ENCODE measurements at regions not wholly inside any gene's neighbourhood (a gene's known extent, or its start where the extent isn't known, plus 50 kb on each side); places are given as distances from the start of the nearest gene placed in this dataset.

DNA sequence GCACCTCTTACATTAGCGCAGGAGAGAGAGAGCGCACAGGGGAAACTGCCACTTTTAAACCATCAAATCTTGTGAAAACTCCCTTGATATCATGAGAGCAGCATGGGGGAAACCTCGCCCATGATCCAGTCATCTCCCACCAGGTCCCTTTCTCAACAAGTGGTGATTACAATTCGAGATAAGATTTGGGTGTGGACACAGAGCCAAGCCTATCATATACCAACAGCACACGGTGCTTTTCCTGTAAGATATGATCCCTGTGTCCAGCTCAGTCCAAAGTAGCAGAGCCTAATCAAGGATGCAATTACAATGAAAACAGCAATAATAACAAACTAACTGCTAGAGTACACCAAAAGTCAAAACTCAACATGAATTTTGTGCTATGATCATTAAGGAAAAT, 148.7 kb upstream of the TCF21 start:
- Mint-ChIP-seq H3K4me3 (no peak overlapping the region), H3K4me1 (ENCODE audit: low read depth) (no peaks in the 10 kb centered on the region), H3K9me3 (no peaks in the 10 kb centered on the region), H3K36me3 (ENCODE audit: insufficient read depth) (no peaks in the 10 kb centered on the region), H3K27me3 (ENCODE audit: low read depth) (peaks cover 2% of the 10 kb centered on the region)
- ATAC-seq (no peak), DNase-seq (no peak)

DNA sequence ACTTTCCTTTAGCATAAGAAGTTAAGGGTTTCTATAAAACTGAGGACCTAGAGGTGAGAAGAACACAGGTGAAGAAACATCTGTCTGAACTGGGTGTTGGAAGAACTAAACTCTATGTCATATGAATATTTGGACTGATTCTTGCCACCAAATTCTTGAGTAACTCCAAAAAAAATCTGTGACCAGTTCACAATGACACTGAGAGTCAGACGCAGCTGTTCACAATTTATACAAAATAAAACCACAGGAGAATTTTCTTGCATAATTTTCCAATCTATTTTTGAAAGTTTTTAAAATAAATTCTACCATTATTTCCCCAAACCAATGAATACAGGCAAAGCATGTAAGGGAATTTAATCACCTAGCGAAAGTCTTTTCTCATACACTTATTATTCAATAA, 148.1 kb upstream of the TCF21 start:
- no peaks in the 10 kb centered on the region for H3K4me1 Mint-ChIP-seq (ENCODE audit: low read depth)
- H3K4me3 Mint-ChIP-seq = no peak overlapping the region

DNA sequence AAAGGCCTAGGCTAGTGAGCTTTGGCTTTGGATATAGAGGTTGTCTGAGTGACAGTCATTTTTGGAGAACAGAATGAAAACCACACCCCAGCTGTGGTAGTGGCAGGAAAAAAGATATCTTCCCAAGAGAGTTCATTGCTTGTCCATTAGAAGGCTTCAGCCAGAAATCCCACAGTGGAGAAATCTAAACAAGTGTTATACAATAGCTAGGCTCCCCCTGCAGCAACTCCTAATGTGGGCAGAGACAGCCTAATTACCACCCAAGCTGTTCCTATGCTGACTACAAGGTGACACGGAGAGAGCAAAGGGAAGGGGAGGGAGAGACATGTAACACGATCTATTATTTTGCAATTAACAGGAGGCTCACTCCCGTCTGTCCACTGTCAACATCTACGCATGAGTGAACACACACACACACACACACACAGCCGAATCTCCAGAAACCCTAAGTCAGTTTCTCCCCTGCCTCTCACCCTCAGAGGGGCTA, 147.5 kb upstream of the TCF21 start:
- peaks cover 2% of the 10 kb centered on the region for H3K27me3 Mint-ChIP-seq (ENCODE audit: low read depth)
- no peaks in the 10 kb centered on the region for H3K4me1 Mint-ChIP-seq (ENCODE audit: low read depth)
- DNase-seq (no peak), ATAC-seq (no peak)
- no peaks in the 10 kb centered on the region for H3K36me3 Mint-ChIP-seq (ENCODE audit: insufficient read depth)
- H3K9me3 Mint-ChIP-seq = no peaks in the 10 kb centered on the region
- no peak overlapping the region for H3K4me3 Mint-ChIP-seq

More for the DNA sequence above, 148.1 kb upstream of the TCF21 start:
- H3K9me3 Mint-ChIP-seq = no peaks in the 10 kb centered on the region
- ATAC-seq (no peak), DNase-seq (no peak)
- H3K27me3 Mint-ChIP-seq (ENCODE audit: low read depth) = peaks cover 2% of the 10 kb centered on the region
- H3K36me3 Mint-ChIP-seq (ENCODE audit: insufficient read depth) = no peaks in the 10 kb centered on the region

DNA sequence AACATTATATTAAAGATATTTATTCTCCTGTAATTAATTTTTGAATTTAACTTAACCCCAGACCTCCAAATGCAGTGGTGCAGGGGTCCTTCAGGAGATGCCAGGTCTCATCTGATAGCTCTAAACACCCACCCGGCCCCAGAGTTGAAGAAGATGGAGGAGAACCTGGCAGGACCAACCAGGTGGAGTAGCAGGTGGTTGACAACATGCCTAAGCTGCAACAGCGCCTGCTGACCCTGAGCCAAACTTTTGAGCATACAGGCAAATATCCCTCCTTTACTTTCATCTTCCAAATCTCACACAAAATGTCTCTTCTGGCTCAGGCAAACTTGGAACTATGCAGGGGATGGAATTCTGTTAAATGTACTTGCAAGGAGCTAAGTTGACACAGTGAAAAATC, 145.3 kb upstream of the TCF21 start:
- no peak overlapping the region for H3K4me3 Mint-ChIP-seq
- H3K4me1 Mint-ChIP-seq (ENCODE audit: low read depth) = no peaks in the 10 kb centered on the region
- no peaks in the 10 kb centered on the region for H3K9me3 Mint-ChIP-seq
- no peak for ATAC-seq
- peaks cover 1% of the 10 kb centered on the region for H3K27me3 Mint-ChIP-seq (ENCODE audit: low read depth)
- no peaks in the 10 kb centered on the region for H3K36me3 Mint-ChIP-seq (ENCODE audit: insufficient read depth)
- no peak for DNase-seq

DNA sequence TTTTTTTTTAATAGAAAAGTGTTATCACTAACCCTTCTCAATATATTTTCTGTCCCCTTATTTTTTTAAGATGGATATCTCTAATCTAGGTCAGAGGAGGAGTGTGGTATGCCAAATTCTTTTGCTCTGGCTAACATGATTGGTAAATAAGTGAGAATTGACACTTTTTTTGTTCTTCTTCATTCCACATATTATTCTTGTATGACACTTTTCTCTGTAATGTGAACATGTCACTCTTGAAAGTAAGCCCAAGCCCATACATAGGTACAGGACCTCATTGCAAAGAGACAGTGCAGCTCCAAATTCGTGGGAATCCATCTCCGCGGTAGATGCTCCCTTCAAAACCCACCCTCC, 142.5 kb upstream of the TCF21 start:
- Mint-ChIP-seq H3K9me3 (no peaks in the 10 kb centered on the region), H3K4me1 (ENCODE audit: low read depth) (no peaks in the 10 kb centered on the region), H3K27me3 (ENCODE audit: low read depth) (peaks cover 1% of the 10 kb centered on the region), H3K4me3 (no peak overlapping the region), H3K36me3 (ENCODE audit: insufficient read depth) (no peaks in the 10 kb centered on the region)
- no peak for ATAC-seq
- no peak for DNase-seq

DNA sequence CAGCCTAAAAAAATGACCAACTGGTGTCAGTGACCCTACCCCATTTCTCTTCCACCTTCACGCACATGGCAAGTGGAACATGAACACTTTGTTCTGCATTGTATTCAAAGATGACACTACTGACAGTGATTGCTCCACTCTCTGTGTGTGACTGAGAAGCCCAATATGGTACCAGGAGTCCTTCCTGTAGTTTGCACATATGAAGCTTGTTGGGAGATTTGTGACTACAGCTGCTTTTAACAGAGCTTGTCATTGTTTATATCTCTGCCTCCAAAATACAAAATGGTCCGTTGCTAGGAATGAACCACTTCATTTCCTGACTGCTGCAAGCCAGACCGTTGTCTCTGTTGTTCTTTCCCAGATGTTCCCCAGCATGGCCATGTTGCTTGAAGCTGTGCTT, 140.3 kb upstream of the TCF21 start:
- no peaks in the 10 kb centered on the region for H3K4me1 Mint-ChIP-seq (ENCODE audit: low read depth)
- H3K36me3 Mint-ChIP-seq (ENCODE audit: insufficient read depth) = no peaks in the 10 kb centered on the region
- ATAC-seq (no peak), DNase-seq (no peak)
- H3K4me3 Mint-ChIP-seq = no peak overlapping the region
- no peaks in the 10 kb centered on the region for H3K9me3 Mint-ChIP-seq
- peaks cover 3% of the 10 kb centered on the region for H3K27me3 Mint-ChIP-seq (ENCODE audit: low read depth)

DNA sequence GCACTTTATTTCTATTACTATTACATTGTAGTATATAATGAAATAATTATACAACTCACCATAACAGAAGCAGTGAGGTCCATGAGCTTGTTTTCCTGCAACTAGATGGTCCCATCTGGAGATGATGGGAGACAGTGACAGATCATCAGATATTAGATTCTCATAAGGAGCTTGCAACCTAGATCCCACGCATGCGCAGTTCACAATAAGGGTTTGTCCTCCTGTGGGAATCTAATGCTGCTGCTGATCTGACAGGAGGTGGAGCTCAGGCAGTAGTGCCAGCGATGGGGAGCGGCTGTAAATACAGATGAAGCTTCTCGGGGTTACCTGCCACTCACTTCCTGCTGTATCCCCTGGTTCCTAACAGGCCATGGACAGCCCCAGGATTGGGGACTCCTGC, 139.5 kb upstream of the TCF21 start:
- Mint-ChIP-seq H3K4me3 (no peak overlapping the region), H3K9me3 (no peaks in the 10 kb centered on the region), H3K36me3 (ENCODE audit: insufficient read depth) (no peaks in the 10 kb centered on the region), H3K27me3 (ENCODE audit: low read depth) (peaks cover 3% of the 10 kb centered on the region), H3K4me1 (ENCODE audit: low read depth) (no peaks in the 10 kb centered on the region)
- no peak for ATAC-seq
- DNase-seq = no peak

DNA sequence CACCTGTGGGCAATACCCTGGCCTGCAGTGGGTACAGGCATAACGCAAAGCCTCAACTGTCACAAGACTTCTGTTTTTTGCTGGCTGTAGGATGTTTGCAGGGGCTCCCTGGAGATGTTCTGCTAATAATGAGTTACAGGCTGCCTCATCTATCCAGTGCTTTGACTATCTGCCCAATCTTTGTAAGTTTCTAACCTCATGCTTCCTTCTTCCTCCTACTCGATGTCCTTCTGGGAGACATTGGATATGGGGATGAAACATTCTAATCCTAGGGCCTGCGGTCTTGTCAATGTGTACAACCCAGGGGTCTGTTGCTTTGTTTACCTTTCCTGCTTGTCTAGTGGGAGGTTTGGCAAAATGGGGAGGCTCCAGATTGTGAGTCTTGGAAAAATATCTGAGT, 136.8 kb upstream of the TCF21 start:
- DNase-seq = no peak
- ATAC-seq = no peak
- no peak overlapping the region for H3K4me3 Mint-ChIP-seq
- peaks cover 3% of the 10 kb centered on the region for H3K27me3 Mint-ChIP-seq (ENCODE audit: low read depth)
- H3K36me3 Mint-ChIP-seq (ENCODE audit: insufficient read depth) = no peaks in the 10 kb centered on the region
- no peaks in the 10 kb centered on the region for H3K9me3 Mint-ChIP-seq
- no peaks in the 10 kb centered on the region for H3K4me1 Mint-ChIP-seq (ENCODE audit: low read depth)

DNA sequence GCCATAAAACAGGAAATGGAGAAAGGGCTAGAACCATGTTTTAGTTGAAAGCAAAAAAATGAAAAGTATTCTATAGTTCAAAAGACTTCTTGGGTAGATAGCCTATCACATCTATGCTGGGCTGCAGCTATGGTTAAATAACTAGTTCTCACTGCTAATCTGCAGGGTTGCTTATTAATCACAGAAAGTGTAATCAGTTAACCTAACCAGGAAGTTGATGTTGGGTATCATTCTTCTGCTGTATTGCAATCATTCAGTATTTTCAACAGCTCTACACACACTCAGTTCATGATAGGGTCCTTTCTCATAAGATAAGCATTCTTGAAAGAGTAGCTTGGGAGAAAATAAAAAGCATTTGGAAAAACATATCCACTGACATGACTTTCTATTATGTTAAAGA, 135.2 kb upstream of the TCF21 start:
- H3K4me3 Mint-ChIP-seq = no peak overlapping the region
- ATAC-seq (no peak), DNase-seq (no peak)
- H3K36me3 Mint-ChIP-seq (ENCODE audit: insufficient read depth) = no peaks in the 10 kb centered on the region
- H3K9me3 Mint-ChIP-seq = no peaks in the 10 kb centered on the region
- H3K27me3 Mint-ChIP-seq (ENCODE audit: low read depth) = peaks cover 2% of the 10 kb centered on the region
- H3K4me1 Mint-ChIP-seq (ENCODE audit: low read depth) = no peaks in the 10 kb centered on the region

DNA sequence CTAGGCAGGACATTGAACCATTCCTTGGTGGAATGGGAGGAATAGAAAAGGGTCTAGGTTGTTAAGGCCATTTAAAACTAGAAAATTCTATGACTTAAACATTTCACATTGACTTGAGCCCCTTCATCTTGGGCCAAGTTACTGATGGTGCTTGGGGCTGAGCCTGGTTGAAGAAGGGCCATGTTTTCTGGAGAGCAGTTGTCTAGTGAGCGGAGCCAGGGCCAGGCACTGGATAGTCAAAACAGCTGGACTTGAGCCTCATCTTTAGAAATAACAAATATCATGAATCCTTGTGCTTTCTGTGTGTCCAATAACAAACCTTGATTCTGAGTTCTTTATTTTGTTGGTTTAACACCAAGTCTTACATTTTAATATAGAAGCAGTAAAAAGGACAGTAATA, 134.6 kb upstream of the TCF21 start:
- DNase-seq = no peak

DNA sequence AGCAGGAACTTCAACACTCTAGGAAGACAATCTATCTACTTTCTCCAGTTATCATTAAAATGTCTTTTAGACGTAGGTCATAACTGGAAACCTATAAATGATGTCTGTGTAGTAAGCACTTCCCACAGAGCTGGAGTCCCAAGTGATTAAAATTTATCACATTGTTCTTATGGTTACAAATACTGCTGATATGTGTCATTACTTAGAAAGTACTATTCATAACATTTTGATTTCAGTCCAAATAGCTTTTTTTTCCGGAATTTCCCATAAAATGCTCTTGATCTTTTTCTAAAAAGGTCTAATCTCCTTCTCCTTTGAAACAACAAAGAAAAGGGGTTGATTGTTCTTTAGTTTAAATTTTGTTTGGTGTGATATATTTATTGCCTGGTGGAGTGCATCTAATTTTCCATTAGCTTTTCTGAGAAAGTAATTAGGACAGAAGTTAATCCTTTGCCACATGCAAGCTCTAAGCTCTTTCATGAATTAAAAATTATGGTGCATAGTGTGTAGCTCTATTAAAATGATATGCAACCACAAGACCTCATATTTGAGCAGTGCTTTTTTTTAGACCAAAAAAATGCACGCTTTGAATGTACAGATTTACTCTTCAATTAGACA, 132.7 kb upstream of the TCF21 start:
- H3K36me3 Mint-ChIP-seq (ENCODE audit: insufficient read depth) = no peaks in the 10 kb centered on the region
- DNase-seq = no peak
- no peaks in the 10 kb centered on the region for H3K4me1 Mint-ChIP-seq (ENCODE audit: low read depth)
- ATAC-seq = no peak
- H3K9me3 Mint-ChIP-seq = no peaks in the 10 kb centered on the region
- H3K4me3 Mint-ChIP-seq = no peak overlapping the region
- peaks cover 5% of the 10 kb centered on the region for H3K27me3 Mint-ChIP-seq (ENCODE audit: low read depth)

More for the DNA sequence above, 134.6 kb upstream of the TCF21 start:
- peaks cover 2% of the 10 kb centered on the region for H3K27me3 Mint-ChIP-seq (ENCODE audit: low read depth)
- no peak overlapping the region for H3K4me3 Mint-ChIP-seq
- no peaks in the 10 kb centered on the region for H3K9me3 Mint-ChIP-seq
- no peak for ATAC-seq
- no peaks in the 10 kb centered on the region for H3K36me3 Mint-ChIP-seq (ENCODE audit: insufficient read depth)
- H3K4me1 Mint-ChIP-seq (ENCODE audit: low read depth) = no peaks in the 10 kb centered on the region

DNA sequence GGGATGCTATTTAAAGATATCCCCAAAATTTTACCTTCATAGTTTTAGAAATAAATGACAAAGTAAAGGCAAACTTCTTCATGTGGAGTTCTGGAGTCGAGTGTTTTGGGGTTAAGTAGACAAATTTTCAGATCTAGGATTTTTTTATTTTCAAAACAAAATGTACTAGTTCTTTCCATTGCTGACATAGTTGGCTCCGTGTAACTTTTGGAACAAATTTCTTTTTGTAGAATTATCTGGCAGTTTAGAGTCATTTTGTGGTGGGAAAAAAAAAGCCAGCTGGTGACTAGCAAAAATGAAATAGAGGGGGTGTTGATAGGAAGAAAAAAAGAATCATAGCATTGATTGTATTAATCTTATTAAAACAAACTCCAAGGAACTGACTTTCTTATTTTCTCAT, 131.6 kb upstream of the TCF21 start:
- Mint-ChIP-seq H3K36me3 (ENCODE audit: insufficient read depth) (no peaks in the 10 kb centered on the region), H3K4me1 (ENCODE audit: low read depth) (no peaks in the 10 kb centered on the region), H3K9me3 (no peaks in the 10 kb centered on the region), H3K4me3 (no peak overlapping the region), H3K27me3 (ENCODE audit: low read depth) (peaks cover 4% of the 10 kb centered on the region)
- ATAC-seq (no peak), DNase-seq (no peak)

DNA sequence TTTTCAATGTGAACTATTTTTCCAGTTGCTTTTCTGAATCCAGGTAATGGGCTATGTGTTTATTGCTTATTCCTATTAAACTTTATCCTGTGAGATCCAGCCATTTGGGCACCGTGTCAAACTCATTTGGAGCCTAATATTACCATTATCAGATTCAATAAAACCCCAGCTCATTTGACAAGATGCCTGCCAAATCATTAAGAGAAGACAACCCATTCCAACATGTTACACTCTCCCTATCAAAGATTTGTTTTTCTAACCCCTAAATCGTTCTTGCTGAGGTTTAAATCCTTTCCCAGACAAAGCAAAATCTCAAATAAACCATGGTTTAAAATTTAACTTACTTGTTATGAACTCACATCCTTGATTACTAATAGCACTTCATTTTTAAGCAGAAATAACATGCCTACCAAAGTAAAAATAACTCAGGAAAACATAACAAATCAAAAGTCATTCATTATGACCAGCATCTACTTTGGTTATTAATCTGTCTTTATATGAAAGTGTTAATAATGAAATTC, 130.0 kb upstream of the TCF21 start:
- Mint-ChIP-seq H3K27me3 (ENCODE audit: low read depth) (peaks cover 10% of the 10 kb centered on the region), H3K4me3 (no peak overlapping the region), H3K4me1 (ENCODE audit: low read depth) (no peaks in the 10 kb centered on the region), H3K9me3 (no peaks in the 10 kb centered on the region), H3K36me3 (ENCODE audit: insufficient read depth) (no peaks in the 10 kb centered on the region)
- DNase-seq (no peak), ATAC-seq (no peak)

DNA sequence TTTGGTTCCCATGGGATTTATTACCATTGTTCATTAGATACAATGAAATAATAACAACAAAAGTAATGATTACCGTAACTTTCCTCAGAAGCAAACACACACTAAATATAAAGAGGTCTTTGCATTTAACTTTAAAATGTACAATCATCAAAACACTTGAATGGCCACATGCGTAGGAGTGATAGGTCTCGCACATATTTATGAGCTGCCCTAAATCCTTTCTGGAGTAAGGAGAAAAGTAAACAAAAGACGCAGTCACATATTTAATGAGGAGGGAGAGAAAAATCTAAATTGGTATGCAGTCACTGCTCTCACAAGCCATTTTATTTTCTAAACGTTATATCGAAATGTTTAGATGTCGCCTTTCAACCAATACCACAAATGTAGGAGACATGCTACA, 129.4 kb upstream of the TCF21 start:
- Mint-ChIP-seq H3K27me3 (ENCODE audit: low read depth) (peaks cover 12% of the 10 kb centered on the region), H3K9me3 (no peaks in the 10 kb centered on the region), H3K36me3 (ENCODE audit: insufficient read depth) (no peaks in the 10 kb centered on the region), H3K4me1 (ENCODE audit: low read depth) (no peaks in the 10 kb centered on the region), H3K4me3 (no peak overlapping the region)
- ATAC-seq = no peak
- DNase-seq = no peak

DNA sequence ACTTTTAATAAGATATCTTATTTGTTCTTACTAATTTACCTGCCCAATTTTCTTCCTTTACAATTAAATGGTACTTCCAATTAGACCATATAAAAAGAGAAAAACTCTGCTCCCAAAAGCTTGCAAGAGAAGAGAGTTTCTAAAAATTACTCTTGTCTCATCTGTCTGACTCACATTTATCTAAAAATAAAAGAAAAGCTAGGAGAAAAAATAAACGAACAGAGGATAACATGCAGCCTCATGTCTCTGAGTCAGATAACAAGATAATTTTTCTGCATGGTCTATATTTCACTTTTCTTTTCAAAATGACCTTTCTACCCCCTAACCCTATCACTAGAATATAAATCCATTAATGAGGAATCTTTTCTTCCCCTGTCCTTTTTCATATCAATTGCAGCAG, 127.2 kb upstream of the TCF21 start:
- DNase-seq (no peak), ATAC-seq (no peak)
- no peaks in the 10 kb centered on the region for H3K36me3 Mint-ChIP-seq (ENCODE audit: insufficient read depth)
- peaks cover 15% of the 10 kb centered on the region for H3K27me3 Mint-ChIP-seq (ENCODE audit: low read depth)
- no peaks in the 10 kb centered on the region for H3K9me3 Mint-ChIP-seq
- no peak overlapping the region for H3K4me3 Mint-ChIP-seq
- H3K4me1 Mint-ChIP-seq (ENCODE audit: low read depth) = no peaks in the 10 kb centered on the region

All from activated T-cell treated with anti-CD3 and anti-CD28 coated beads, Interleukin-2, amount 50 U/mL, for 4 hours (primary cell).